ENCODE measurements at regions not wholly inside any gene's neighbourhood (a gene's known extent, or its start where the extent isn't known, plus 50 kb on each side); places are given as distances from the start of the nearest gene placed in this dataset.

DNA sequence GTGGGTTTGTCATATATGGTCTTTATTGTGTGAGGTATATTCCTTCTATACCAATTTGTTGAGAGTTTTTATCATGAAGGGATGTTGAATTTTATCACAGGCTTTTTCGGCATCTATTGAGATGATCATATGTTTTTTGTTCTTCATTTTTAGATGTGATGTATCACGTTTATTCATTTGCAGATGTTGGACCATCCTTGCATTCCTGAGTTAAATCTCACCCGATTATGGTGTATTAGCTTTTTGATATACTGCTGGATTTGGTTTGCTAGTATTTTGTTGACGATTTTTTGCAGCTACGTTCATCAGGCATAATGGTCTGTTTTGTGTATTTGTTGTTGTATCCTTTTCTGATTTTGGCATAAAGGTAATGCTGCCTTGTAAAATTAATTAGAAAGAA lies 311.0 kb downstream of the PTEN start:
- no peak for DNase-seq

DNA sequence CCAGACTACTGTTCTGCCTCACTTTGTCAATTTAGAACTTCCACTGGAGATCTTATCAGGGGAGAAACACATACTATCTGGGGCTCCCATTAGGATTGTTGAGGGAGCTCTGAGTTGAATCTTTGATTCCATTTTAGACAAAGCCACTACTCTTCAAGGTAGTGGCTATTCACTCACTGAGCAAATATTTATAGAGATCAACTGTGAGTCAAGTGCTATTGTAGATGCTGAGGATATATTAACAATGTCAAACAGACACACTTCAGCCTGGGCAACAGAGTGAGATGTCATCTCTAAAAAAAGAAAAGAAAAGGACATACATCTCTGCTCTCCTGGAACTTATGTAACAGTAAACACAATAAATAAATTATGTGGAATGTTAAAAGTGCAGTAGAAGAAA lies 315.3 kb downstream of the PTEN start:
- DNase-seq = no peak

DNA sequence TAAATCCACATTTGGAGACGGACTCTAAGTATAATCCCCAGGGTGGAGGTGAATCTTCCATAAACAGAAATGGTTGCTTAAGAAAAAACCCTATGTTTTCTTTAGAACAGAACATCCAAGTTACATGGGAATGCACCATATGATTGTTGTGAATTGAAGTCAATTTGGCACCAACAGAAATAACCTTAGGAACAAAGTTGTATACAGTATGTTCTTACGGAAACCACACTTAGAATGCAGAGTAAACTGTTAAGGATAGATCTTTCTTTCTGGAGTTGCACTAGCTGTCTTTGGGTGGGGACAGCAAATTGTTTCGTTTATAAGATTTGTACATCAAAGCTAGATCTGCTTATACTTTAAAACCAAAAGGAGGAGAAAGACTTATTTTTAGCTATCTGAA lies 316.4 kb downstream of the PTEN start:
- no peak for DNase-seq

DNA sequence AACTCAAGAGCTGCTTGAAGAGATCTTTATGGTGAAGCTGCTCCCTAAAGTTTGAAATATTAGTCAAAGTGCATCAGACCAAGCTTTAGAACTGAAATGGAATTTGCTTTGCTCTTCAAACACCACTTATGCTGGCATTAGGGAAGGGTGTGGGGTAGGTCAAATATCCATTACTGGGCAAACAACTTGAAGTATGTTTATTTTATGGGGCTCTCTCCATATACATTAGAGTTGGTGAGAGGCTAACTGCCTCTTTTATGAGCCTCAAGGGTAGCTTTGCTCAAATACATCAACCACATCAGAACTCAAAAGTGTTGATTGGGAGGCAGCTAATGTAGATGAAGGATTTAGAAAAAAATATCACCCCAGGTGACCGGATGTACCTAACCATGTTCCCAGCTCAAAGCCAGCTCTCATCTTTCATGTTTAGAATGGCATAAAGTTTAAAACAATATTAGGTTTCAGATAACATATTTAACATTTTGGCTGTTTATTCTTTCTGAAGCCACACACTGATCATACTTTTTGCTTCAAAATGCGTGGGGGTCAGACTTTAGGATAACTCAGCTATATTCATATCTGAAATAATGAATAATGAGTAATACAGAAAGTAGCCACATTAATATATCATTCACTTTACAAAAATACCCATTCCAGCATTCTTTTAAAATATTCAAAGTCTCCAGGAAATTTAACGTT lies 318.6 kb downstream of the PTEN start:
- DNase-seq = no peak

DNA sequence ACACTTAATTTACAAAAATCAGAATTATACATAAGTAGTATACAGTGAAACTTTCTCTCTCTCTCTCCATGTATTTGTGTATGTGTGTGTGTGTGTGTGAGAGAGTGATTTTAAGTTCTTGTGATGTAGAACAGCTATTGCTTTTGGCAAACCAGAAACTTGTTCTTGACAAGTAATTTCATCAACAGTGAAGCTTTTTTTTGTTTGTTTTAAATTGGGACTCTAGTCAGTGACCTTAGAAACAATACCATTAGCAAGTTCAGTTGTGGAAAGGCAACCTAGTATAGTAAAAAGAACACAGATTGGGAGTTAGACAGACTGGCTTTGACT lies 319.1 kb downstream of the PTEN start:
- DNase-seq = no peak

DNA sequence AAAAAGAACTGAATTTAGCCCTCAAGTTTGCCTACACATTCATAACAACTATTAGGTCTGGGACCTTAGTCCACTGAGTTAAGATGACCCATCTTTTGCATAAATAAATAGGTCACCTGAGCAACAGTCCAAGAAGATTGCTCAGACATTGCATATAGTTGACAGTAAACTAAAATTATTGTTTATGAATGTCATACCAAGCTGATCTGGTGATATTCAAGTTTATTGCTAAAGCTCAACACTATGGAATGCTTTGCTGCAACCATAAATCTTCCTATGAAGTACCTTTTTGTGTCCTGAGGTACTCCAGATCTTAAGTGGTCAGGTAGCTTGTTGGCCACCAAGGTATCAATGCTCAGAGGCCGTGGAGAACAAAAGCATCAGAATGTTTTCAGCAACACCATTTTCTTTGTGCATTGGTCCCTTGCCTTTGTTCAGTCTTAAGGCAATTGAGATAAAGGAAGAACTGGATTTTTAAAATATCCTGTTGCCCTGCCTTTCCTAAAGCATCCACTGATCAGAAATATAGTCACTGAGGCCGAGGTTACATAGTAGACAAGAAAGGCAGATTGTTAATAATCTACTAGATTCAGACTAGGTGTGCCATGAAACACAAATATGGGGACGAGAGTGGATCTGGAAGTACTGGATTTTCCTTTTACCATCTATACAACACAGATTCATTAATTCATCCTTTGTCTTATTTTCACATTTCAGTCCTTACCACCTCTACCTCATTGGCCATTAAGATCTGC lies 321.3 kb downstream of the PTEN start:
- no peak for DNase-seq

DNA sequence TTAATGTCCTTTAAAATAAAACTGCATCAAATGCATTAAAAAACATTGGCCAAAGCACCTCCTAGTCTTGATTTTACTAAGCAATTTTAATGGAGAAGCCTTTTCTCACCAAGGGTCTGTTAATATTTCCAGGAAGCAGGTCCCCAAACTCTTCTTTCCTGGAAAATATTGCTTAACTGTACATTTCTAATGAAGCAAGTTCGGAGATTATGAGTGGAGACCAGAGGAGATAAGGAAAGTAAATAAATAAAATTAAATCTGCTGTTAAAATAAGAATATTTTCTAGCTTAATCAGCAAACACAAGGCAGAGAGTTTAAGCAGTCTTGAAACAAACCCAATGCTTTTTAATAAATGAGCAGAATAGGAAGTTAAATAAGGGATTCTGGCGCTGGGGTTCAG lies 322.4 kb downstream of the PTEN start:
- no peak for DNase-seq

DNA sequence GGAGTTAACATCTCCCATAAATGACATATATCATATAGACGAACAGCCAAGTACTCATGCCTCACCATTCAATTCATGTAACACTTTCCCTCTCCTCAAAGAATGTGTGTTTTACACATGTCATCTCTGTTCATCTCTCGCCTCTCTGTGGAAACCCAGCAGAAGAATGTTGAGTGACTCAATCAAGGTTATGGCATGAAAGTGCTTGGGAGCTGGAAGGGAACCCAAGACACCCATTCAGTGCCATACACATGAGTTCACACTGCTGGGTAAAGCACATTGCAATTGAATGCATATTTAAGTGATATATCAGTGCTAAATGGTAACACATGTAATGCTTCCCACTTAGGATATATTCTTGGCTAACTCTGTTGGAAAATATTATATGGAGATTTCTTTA lies 322.9 kb downstream of the PTEN start:
- peak; percentile 90 for DNase-seq

DNA sequence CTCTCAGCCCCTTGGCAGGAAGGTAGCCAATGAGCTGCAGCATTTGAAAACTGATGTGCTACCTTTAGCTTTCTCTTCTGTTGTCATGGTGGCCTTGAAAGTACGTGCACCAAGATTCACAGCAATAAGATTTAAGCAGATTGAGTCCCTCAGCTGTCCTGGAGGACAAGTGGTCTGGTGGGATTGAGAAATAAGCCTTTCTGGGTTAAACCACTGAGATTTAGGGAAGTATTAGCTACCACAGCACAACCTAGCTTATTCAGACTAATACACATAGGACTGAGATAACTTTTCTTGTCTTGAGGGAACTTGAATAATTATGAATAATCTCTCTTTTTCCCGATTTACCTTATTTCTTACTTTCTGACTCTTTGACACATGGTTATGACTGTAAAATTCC lies 324.0 kb downstream of the PTEN start:
- DNase-seq = no peak

DNA sequence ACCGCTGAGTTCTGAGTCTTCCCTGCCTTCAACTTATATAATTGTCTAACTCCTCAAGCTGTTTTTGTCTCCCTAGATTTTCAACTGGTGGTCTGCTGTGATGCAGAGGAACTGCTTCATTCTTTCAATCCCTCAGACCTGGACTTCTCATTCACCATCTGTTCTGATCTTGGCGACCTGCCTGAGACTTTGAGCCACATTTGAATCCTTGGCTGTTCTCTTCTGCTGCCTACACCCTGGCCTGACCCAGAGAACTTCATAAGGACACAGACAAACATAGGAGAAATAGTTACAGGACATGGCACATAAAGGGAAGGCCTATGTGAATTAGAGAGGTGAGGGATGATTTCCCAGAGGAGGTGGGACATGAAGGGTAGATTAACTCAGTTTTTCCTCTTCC lies 326.7 kb downstream of the PTEN start:
- DNase-seq = no peak

DNA sequence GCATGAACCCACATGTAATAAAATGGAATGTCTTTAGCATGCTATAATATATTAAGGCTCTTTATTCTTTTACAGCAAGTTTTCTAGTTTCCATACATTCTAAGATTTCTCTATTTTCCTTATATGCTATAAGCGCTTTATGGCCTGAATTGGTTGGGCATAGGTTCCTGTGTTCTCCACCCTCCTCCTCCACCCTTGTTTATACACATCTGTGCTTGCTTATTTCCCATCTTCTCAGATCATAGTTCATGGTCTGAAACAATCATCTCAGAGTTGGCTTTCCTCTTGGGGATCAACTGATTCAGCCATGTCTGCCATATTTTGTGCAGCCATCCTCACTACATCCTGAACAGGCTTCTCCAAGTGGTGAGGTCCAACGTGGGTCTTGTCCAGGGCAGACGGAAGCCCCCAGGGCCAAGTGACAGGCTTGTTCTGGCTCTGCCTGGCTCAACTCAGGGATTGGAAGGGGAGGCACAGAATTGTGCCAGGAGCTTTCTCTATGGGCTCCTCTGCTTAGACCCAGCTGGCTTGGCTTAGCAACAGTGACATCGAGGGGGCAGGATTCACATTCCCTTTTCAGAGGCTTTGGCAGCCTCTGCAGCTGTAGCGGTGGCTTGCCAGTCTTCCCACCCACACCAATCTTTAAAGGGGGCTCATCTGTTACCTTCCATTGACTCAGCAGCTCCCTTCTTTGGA lies 327.3 kb downstream of the PTEN start:
- no peak for DNase-seq

DNA sequence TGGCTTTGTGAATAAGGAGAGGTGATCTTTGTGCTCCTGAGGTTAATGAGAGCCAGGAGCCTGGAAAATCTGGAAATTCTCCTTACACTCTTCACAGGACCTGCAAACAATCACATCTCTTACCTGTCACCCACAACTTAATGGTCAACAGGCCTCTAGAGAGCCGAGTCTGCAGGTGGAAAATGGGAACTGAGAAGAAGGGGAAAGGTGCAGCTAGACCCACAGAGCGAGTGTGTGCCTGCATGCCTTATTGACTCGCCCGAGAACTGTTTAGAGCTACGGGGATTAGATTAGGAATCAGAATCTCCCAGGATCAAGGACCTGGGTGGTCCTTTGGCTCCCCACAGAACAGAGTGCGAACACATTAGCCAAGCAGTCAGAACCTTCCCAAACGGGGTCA lies 329.6 kb downstream of the PTEN start:
- DNase-seq = no peak

DNA sequence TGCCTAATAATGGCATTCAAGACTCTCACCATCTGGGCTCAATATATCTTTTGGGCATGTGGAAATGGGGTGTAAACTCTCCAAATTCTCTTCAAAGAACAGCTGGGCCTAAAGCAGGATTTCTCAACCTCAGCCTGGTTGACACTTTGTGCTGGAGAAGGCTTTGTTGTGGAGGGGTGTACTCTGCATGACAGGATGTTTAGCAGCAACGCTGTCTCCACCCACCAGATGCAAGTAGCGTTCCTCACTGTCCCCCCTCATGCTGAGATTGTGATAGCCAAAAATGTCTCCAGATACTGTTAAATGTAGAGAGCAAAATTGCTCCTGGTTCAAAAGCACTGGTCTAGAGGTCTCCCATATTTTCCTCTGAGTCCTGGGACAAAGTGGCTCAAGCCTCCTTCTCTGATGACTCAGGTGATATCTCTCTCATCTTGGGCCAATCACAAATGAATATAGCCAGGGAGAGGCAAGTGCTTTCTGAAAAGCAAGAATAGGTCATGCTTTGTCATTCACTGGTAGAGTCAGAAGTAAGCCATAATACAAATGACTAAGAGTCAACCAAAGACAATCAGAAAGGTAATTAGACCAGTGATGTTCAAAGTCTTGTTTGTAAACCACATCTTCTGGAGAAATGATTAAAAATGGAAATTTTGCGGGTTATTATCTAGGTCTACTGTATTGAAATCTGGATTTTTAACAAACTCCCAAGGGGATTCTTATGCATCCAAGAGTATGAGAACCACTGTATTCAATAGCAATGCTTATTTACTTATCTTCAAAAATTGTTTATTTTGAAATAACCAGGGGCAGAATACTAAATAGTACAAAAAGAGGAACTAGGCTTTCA lies 330.8 kb downstream of the PTEN start:
- DNase-seq = peak; percentile 28

DNA sequence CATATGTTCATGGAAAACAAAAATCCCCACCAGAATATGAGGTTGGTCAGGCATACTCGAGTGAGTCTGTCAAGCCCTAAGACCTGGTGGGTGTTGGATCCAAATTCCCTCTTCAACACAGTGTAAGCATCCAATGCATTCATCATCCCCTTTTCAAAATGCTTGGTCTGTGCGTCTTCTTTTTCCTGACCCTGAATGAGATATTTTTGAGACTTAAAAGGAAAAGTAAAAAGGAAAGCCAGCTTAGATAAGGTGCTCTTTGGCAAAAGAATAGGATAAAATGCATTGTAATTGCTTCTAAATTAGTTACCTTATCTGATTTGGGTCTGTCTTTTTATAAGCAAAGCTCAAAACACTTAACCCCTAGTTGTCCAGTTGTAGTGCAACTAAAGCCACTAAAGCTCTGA lies 331.5 kb downstream of the PTEN start:
- no peak for DNase-seq

DNA sequence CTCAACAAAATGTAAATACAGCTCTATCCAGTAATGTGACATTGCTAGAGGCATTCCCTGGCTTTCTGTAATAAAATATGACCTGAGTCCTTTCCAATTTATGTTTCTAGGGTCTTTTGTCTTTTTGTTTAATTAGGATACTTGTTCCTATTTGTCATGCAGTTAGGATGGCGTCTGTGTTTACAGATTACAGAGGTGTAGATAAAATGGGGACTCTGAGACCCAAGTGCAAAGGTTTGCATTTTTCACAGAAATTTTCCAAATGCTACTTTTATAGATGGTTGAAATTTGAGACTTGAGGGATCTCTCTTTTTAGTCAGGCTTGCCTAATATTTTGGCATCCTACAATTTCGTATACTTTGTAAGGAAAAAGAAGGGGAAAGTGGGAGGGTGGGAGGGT lies 332.4 kb downstream of the PTEN start:
- DNase-seq = no peak

DNA sequence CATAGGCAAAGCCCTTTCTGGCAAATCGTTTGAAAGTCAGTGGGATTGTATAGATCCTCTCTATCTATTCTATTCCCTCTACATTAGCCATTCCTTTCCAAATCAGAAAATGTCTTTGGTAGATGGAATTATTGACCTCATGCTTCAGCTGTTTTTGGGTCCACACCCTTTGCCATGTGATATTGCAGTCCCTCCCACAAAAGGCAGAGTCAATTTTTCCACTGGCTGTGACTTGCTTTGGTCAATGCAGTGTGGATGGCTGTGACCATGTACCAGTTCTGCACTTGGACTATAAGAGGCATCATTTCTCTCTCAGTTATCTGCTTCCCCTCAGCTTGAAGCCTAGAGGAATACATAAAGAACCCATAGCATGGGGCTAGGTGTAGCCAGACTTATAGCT lies 332.9 kb downstream of the PTEN start:
- no peak for DNase-seq

DNA sequence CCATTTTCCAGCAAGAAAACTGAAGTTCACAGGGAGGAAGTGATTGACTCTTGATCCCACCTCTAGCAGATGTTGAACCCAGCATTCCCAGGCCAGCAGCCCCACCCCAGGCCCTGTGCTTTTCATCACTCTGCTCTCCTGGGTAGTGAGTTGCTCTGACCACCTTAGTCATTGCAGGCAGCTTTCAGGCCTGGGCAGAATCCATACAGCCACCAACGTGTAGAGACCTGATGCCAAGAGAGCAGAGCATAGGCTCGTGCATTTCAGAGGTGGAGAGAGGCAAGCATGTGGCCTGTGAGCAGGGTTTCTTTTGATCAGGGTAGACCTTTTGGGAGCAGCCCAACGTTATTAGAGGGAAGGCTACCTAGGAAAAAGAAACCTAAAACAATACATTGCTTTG lies 334.6 kb downstream of the PTEN start:
- no peak for DNase-seq

DNA sequence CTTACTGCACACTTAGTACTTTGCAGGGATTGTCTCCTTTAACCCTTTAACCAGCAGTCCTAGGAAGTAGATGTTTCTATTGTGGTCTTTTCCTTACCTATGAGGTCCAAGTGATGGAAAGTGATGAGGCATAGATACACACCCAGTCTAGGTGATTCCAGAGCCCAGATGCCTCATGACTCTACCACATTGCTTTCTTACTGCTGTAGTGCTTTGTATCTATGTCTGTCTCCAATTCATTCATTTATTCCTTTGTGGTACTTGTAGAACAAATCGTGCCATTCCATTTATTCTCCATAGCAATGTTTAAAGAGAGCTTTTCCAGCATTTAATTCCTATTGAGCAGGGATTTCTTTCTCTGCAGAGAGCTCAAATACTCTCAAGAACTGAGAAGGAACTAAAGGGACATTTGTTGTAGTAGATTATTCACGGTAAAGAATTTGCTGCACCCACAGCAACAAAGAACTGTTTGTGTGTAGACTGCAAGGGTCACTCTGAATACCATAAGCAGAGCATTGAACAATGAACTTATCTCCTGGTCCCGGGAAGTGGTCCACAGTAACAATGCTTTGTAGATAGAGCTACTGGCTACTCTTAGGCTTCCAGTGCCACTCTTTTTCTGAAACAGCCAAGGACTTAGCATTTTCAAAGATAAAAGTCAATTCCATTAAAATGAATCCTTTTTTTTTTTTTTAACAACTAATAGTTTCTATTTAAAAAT lies 337.0 kb downstream of the PTEN start:
- DNase-seq = no peak

DNA sequence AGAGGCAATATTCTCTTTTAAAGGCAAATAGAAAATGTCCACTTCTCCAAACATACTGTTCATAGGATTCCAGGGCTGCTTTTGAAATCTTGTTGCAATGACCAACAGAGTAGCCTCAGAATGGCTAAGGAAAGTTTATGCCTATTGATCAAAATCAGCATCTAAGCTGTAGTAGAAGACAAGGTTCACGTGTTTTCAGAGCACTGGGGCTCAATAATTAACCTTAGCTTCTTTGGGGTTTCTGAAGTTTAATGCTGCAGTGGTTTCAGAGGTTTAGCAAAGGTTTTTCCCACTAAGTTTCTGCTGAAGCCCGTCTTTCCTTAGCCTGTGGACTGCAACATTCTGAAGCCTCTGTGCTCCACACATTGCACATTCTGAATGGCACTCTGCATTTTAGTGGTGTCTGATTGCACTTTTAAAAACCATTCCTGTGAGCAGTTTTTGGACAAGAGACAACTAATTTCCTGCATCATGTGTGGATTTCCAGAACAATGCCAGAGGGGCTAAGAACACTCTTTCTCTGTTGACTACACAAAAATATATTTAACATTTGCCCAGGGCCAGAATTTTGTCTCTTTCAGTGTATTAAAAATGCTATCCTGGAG lies 342.5 kb downstream of the PTEN start:
- DNase-seq = no peak

DNA sequence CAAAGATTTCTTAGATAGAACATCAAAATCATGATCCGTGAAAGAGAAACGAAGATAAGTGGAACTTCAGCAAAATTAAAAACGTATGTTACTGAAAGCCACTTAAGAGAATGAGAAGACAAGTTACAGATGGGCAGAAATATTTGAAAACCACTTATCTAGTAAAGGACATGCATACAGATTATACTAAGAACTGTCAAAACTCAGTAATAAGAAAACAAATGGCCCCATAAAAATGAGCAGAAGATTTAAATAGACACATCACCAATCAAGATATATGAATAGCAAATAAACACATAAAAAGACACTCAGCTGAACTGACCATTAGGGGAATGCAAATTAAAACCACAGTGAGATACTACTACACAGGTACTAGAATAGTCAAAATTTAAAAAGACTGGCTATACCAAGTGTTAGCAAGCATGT lies 343.7 kb downstream of the PTEN start:
- DNase-seq = no peak

DNA sequence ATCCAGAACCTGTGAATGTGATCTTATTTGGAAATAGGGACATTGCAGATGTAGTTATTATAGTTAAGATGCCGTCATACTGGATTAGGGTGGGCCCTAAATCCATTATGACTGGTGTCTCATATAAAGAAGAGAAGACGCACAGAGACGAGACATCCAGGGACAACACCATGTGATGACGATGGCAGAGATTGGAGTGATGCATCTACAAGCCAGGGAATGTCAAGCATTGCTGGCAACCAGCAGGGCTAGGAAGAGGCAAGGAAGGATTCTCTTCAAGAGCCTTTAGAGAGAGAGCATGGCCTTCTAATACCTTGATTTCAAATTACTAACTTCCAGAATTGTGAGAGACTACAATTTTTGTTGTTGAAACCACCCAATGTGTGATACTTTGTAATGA lies 345.8 kb downstream of the PTEN start:
- DNase-seq = no peak

DNA sequence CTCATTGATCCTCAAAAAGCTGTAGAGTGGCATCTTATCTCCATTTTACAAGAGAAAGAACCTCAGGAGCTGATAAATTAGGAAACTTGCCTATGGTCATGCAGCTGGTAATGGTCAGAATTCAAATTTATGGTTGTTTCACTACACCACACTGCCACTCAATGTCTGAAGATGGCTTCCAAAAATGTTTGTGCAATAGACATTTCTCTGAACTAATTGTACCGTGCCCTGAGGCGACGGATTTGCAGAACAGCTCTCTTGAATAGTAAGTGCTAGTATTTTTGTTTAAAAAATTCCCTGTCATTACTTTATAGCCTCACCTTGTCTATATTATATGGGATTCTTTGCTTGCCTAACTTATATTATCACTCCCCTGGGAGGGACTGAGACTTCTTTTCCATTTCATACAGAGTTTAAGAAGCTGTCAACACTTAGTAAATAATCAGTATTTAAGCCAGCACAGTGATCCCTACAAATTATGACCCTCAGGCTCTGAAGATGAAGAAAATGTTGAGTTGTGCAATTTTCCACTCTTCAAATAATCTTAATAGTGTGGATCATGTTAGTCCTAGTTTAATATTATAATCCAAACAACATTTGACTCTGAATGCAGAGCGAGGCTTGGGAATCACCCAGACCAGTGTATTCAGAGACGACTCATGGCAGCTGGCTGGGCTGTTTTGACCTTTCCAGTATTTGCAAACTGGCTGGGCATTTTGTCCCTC lies 346.6 kb downstream of the PTEN start:
- DNase-seq = peak; percentile 52

Measured in EL (cell line).